SH-SY5Y (cell line): ENCODE measurements at regions not wholly inside any gene's neighbourhood (a gene's known extent, or its start where the extent isn't known, plus 50 kb on each side); places are given as distances from the start of the nearest gene placed in this dataset.

ENCODE experiments used
- GATA2 ChIP-seq: IDR thresholded peaks from 2 replicates; pipeline ENCODE4 v1.6.1; 2011; ENCODE audit warnings: mild to moderate bottlenecking, low read depth, low read length
- GATA3 ChIP-seq: IDR thresholded peaks from 2 replicates; pipeline ENCODE4 v1.6.1; 2011; ENCODE audit warnings: low read depth, mild to moderate bottlenecking, low read length, moderate library complexity

- TF ChIP-seq GATA2 (no peak), GATA3 (no peak)
Measured at GRCh38 chr3:10674578-10674977, 141.4 kb upstream of the SLC6A11 start.
